HCT116 (cell line): ENCODE measurements at regions not wholly inside any gene's neighbourhood (a gene's known extent, or its start where the extent isn't known, plus 50 kb on each side); places are given as distances from the start of the nearest gene placed in this dataset.

ENCODE experiments used
- ATAC-seq: fragments of 200-7000 bp; cut with Tn5 transposase; 2 replicates; pipeline ENCODE4 v1.9.1; 2020; ENCODE audit warnings: mild to moderate bottlenecking, moderate library complexity
- BruUV-seq: library from RNA; stranded (reverse); fragments of 400-500 nt; replicated peaks from 2 replicates; lab custom pipeline; 2021; lab: Mats Ljungman, UMichigan
- CTCF ChIA-PET: fragments of 300-600 bp; sonication (Branson Sonifier 250); formaldehyde crosslinking; loops from one replicate; lab custom pipeline; 2021; ENCODE audit warnings: antibody characterized with exemption; lab: Charles Lee
- POLR2A ChIA-PET: fragments of 300-600, 350-600 bp; sonication (Branson Sonifier 250); formaldehyde crosslinking; loops from one replicate; lab custom pipeline; 2021; ENCODE audit warnings: antibody characterized with exemption; lab: Charles Lee
- RAD21 ChIA-PET, 2 experiments: fragments of 300-600 bp; sonication (Branson Sonifier 250); formaldehyde crosslinking; loops; one replicate each; lab custom pipeline; 2023; ENCODE audit warnings: low total read pairs in 2 of 2; ENCODE audit not compliant: uncharacterized antibody in 2 of 2, unreplicated experiment in 2 of 2, low non-redundant PET in 1 of 2; lab: Charles Lee
- DNase-seq: peaks from one replicate; pipeline ENCODE4 v3.0.0-alpha.2; 2010; ENCODE audit warnings: low read depth, low spot score
- H2AFZ ChIP-seq: fragments of 200-600 bp; shearing (Covaris generic), sonication (generic); 2 replicates; pipeline ENCODE4 v1.6.1; 2017; ENCODE audit warnings: low read depth, mixed run types, mixed read lengths, antibody characterized with exemption, low read length; ENCODE audit not compliant: poor library complexity, severe bottlenecking
- H3K27ac ChIP-seq: 2 replicates; pipeline ENCODE4 v1.5.1; 2012; ENCODE audit warnings: low read depth, low read length
- H3K27me3 ChIP-seq: fragments of 200-600 bp; sonication (generic); 2 replicates; pipeline ENCODE4 v1.6.1; 2016; ENCODE audit warnings: mixed run types, low read length, mixed read lengths; ENCODE audit not compliant: insufficient read depth
- H3K36me3 ChIP-seq, 2 experiments: fragments of 200-500 bp in 1 of 2; fragments of 200-600 bp in 1 of 2; sonication (Bioruptor generic) in 1 of 2; sonication (generic) in 1 of 2; 2 replicates each; pipeline versions ENCODE4 v1.5.1 to v1.6.1; 2014 to 2016; ENCODE audit warnings: low read length in 2 of 2, inconsistent platforms in 1 of 2, mixed read lengths in 1 of 2, mixed run types in 1 of 2; ENCODE audit not compliant: insufficient read depth in 2 of 2, control insufficient read depth in 1 of 2
- H3K4me1 ChIP-seq, 2 experiments: fragments of 200-600 bp in 1 of 2; sonication (generic) in 1 of 2; 2 replicates each; pipeline versions ENCODE4 v1.5.1 to v1.6.1; 2012 to 2017; ENCODE audit warnings: low read length in 2 of 2, inconsistent platforms in 1 of 2, mild to moderate bottlenecking in 1 of 2, mixed read lengths in 1 of 2, mixed run types in 1 of 2, moderate library complexity in 1 of 2; ENCODE audit not compliant: insufficient read depth in 2 of 2, control insufficient read depth in 1 of 2
- H3K4me2 ChIP-seq: fragments of 200-600 bp; sonication (generic); 2 replicates; pipeline ENCODE4 v1.6.1; 2017; ENCODE audit warnings: mixed run types, low read length, mixed read lengths
- H3K4me3 ChIP-seq, 2 experiments: fragments of 200-600 bp in 1 of 2; sonication (generic) in 1 of 2; replicated peaks in 1 of 2; 2 replicates each; pipeline ENCODE4 v1.5.1; 2011 to 2016; ENCODE audit warnings: low read length in 2 of 2, control low read depth in 1 of 2, low read depth in 1 of 2, mild to moderate bottlenecking in 1 of 2, mixed read lengths in 1 of 2, mixed run types in 1 of 2
- H3K79me2 ChIP-seq: fragments of 200-600 bp; sonication (generic); 2 replicates; pipeline ENCODE4 v1.6.1; 2017; ENCODE audit warnings: mild to moderate bottlenecking, mixed run types, low read length, moderate library complexity, mixed read lengths; ENCODE audit not compliant: insufficient read depth
- H3K9ac ChIP-seq: fragments of 200-600 bp; sonication (generic); 2 replicates; pipeline ENCODE4 v1.6.1; 2016; ENCODE audit warnings: low read length, mixed read lengths
- H3K9me2 ChIP-seq: fragments of 200-600 bp; sonication (generic), shearing (Covaris generic); 2 replicates; pipeline ENCODE4 v1.6.1; 2017; ENCODE audit warnings: mixed run types, mild to moderate bottlenecking, moderate library complexity; ENCODE audit not compliant: insufficient read depth
- H3K9me3 ChIP-seq, 2 experiments: fragments of 200-500 bp in 1 of 2; fragments of 200-600 bp in 1 of 2; sonication (Bioruptor generic) in 1 of 2; sonication (generic) in 1 of 2; 2 replicates each; pipeline ENCODE4 v1.6.1; 2014 to 2017; ENCODE audit warnings: low read length in 2 of 2, mixed read lengths in 2 of 2, inconsistent platforms in 1 of 2, low read depth in 1 of 2, mild to moderate bottlenecking in 1 of 2, mixed run types in 1 of 2, moderate library complexity in 1 of 2; ENCODE audit not compliant: control insufficient read depth in 1 of 2, insufficient read depth in 1 of 2
- H4K20me1 ChIP-seq: fragments of 200-600 bp; sonication (generic), shearing (Covaris generic); 2 replicates; pipeline ENCODE4 v1.6.1; 2017; ENCODE audit warnings: mixed run types, mild to moderate bottlenecking, moderate library complexity; ENCODE audit not compliant: insufficient read depth
- CBX3 ChIP-seq: IDR thresholded peaks from 2 replicates; pipeline ENCODE4 v1.6.1; 2012; ENCODE audit warnings: low read depth
- CEBPB ChIP-seq: IDR thresholded peaks from 2 replicates; pipeline ENCODE4 v1.6.1; 2012; ENCODE audit warnings: low read depth
- CTCF ChIP-seq, 3 experiments: fragments of 200-600 bp in 1 of 3; sonication (generic) in 1 of 3; IDR thresholded peaks in 2 of 3; conservative IDR thresholded peaks in 1 of 3; 2 replicates each; pipeline ENCODE4 v1.5.1; 2012 to 2017; ENCODE audit warnings: low read depth in 2 of 3, low read length in 2 of 3, antibody characterized with exemption in 1 of 3, borderline replicate concordance in 1 of 3, control low read depth in 1 of 3, mild to moderate bottlenecking in 1 of 3, mixed read lengths in 1 of 3, mixed run types in 1 of 3, moderate library complexity in 1 of 3; ENCODE audit not compliant: insufficient read depth in 1 of 3
- EGR1 ChIP-seq: IDR thresholded peaks from 2 replicates; pipeline ENCODE4 v1.6.1; 2012; ENCODE audit warnings: low read depth
- ELF1 ChIP-seq: IDR thresholded peaks from 2 replicates; pipeline ENCODE4 v1.6.1; 2012; ENCODE audit warnings: low read depth, borderline replicate concordance
- EZH2 ChIP-seq: fragments of 200-600 bp; sonication (generic); IDR thresholded peaks from 2 replicates; pipeline ENCODE4 v1.6.1; 2017; ENCODE audit warnings: antibody characterized with exemption, mixed run types
- EZH2phosphoT487 ChIP-seq: fragments of 200-600 bp; IDR thresholded peaks from 2 replicates; pipeline ENCODE4 v1.6.1; 2018; ENCODE audit warnings: antibody characterized with exemption, borderline replicate concordance
- JUND ChIP-seq: IDR thresholded peaks from 2 replicates; pipeline ENCODE4 v1.6.1; 2012
- POLR2A ChIP-seq: IDR thresholded peaks from 2 replicates; pipeline ENCODE4 v1.7.0; 2011; ENCODE audit warnings: borderline replicate concordance; ENCODE audit not compliant: insufficient read depth, insufficient read length; ENCODE audit errors: extremely low read depth
- RAD21 ChIP-seq: IDR thresholded peaks from 2 replicates; pipeline ENCODE4 v1.6.1; 2012; ENCODE audit warnings: low read depth, mild to moderate bottlenecking
- REST ChIP-seq: IDR thresholded peaks from 2 replicates; pipeline ENCODE4 v1.6.1; 2012; ENCODE audit warnings: low read depth
- SIN3A ChIP-seq: IDR thresholded peaks from 2 replicates; pipeline ENCODE4 v1.6.1; 2012; ENCODE audit warnings: low read depth
- SRF ChIP-seq: IDR thresholded peaks from 2 replicates; pipeline ENCODE4 v1.6.1; 2012; ENCODE audit warnings: low read depth
- ZBTB33 ChIP-seq: IDR thresholded peaks from 2 replicates; pipeline ENCODE4 v1.6.1; 2011; ENCODE audit warnings: mild to moderate bottlenecking, low read length, moderate library complexity; ENCODE audit not compliant: insufficient replicate concordance; ENCODE audit errors: extremely low read depth
- ZNF274 ChIP-seq: fragments of 200-500 bp; sonication (Bioruptor generic); IDR thresholded peaks from 2 replicates; pipeline ENCODE4 v1.6.1; 2014; ENCODE audit warnings: mild to moderate bottlenecking, low read depth, low read length, inconsistent platforms
- intact Hi-C: fragments of 100-400 bp; cut with micrococcal nuclease; formaldehyde crosslinking; loops from 2 replicates; pipeline ENCODE4 v1.10.0; 2022

- Histone ChIP-seq H3K27ac (no peak overlapping the region), H2AFZ (no peak overlapping the region), H3K27me3 (no peaks in the 10 kb centered on the region), H4K20me1 (no peaks in the 10 kb centered on the region), H3K36me3 (no peaks in the 10 kb centered on the region), H3K9ac (no peak overlapping the region), H3K4me3 (no peak overlapping the region), H3K4me2 (no peak overlapping the region), H3K4me1 (no peaks in the 10 kb centered on the region), H3K9me2 (no peaks in the 10 kb centered on the region), H3K79me2 (no peaks in the 10 kb centered on the region), H3K9me3 (peaks cover 7 to 11% of the 10 kb centered on the region in 2 experiments; a peak in 2 of 4 replicates)
- POLR2A ChIA-PET = no interaction called here
- TF ChIP-seq REST = no peak
- TF ChIP-seq JUND = no peak
- no peak for TF ChIP-seq RAD21
- no peak for TF ChIP-seq ZBTB33
- TF ChIP-seq EZH2phosphoT487 = no peak
- TF ChIP-seq CTCF (IDR thresholded peaks at IDR 0.05 in 2 of 3, conservative IDR thresholded peaks at IDR 0.05 in 1 of 3; ENCODE audit: borderline replicate concordance in 1 of 3, insufficient read depth in 1 of 3, low read depth in 2 of 3, low read length in 2 of 3) = no peak
- no peak for TF ChIP-seq EZH2
- no peak for TF ChIP-seq SRF
- TF ChIP-seq CBX3 = no peak
- no peak for TF ChIP-seq CEBPB
- TF ChIP-seq POLR2A = no peak
- TF ChIP-seq ZNF274 = no peak
- no peak for TF ChIP-seq EGR1
- no peak for TF ChIP-seq SIN3A
- TF ChIP-seq ELF1 = no peak
- no peak for DNase-seq
- ATAC-seq = no peak
- RAD21 ChIA-PET = no interaction called here
- no TSS peak for BruUV-seq
- CTCF ChIA-PET = no interaction called here
- intact Hi-C loops = no loop called here
Measured at GRCh38 chr11:41613326-41613725, 153.9 kb upstream of the LRRC4C start.
